ENCODE measurements at regions not wholly inside any gene's neighbourhood (a gene's known extent, or its start where the extent isn't known, plus 50 kb on each side); places are given as distances from the start of the nearest gene placed in this dataset.
"Not testable (repeated sequence)": the region's sequence is repeated elsewhere in the genome, so short reads cannot be mapped to it uniquely, and the experiment has no call there.

DNA sequence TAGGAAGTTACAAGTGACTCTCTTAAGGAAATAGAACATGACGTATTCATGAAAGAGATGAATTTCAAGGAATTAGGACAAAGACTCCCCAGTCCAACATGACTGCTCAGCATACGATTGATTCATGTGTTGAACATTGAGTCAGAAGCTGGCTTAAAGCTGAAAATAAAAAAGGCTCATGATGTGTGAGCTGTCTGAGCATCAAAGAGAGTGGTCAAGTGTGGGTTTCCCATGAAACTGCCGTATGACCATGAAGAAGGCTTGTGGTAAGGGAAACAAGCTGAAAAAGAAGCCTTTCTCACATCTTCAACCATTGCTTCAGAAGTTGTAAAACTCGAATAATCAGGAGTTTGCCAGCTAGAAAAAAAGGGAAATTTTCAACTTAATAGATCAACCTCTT is 201.9 kb upstream of the APCDD1 start:
- Mint-ChIP-seq H3K27me3 (ENCODE audit: low read depth) (no peaks in the 10 kb centered on the region), H3K4me1 (peaks cover 9% of the 10 kb centered on the region), H3K27ac (no peak overlapping the region), H3K36me3 (no peaks in the 10 kb centered on the region), H3K9me3 (peaks cover 11% of the 10 kb centered on the region), H3K4me3 (no peak overlapping the region)
- DNase-seq (ENCODE audit: low spot score in 2 of 2, unreplicated experiment in 2 of 2): no peak
- TF ChIP-seq, protein P1, sequence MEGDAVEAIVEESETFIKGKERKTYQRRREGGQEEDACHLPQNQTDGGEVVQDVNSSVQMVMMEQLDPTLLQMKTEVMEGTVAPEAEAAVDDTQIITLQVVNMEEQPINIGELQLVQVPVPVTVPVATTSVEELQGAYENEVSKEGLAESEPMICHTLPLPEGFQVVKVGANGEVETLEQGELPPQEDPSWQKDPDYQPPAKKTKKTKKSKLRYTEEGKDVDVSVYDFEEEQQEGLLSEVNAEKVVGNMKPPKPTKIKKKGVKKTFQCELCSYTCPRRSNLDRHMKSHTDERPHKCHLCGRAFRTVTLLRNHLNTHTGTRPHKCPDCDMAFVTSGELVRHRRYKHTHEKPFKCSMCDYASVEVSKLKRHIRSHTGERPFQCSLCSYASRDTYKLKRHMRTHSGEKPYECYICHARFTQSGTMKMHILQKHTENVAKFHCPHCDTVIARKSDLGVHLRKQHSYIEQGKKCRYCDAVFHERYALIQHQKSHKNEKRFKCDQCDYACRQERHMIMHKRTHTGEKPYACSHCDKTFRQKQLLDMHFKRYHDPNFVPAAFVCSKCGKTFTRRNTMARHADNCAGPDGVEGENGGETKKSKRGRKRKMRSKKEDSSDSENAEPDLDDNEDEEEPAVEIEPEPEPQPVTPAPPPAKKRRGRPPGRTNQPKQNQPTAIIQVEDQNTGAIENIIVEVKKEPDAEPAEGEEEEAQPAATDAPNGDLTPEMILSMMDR (IDR thresholded peaks at IDR 0.05; ENCODE audit: unreplicated experiment): no peak

DNA sequence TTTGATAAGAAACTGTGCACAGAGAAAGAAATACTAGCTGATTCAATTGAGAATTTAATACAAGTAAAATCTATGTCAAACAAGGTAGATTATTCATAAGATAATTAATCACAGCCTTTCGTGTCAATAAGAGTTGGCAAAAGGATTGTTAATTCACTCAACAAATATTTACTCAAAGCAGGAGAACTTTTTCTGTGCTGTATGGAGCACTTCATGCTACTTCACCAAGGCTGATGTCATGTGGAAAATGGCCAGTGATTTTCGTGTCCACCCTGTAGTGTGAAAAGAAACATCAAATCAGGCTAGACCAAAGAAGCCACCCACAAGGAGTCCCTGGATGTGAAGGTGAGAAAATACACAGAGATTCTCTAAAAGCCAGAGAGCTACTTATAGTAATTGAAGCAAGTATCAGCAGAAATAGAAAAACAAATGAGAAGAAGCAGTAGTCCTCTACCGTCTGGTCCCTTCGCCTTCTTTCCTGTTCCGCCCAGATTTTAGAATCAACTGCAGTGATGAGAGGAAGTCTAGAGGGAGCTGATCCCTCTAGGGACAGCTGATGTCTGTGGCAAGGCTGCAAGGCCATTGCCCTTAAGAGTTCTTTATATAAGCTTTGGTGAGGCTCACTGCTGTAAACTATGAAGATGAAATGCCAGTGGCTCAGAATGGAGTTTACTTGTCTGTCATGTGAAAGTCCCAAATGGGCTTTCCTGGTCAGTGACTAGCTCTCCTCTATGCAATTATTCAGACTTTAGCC is 201.3 kb upstream of the APCDD1 start:
- H3K4me1 Mint-ChIP-seq: peaks cover 3% of the 10 kb centered on the region
- H3K9me3 Mint-ChIP-seq: peaks cover 11% of the 10 kb centered on the region
- DNase-seq (ENCODE audit: low spot score in 2 of 2, unreplicated experiment in 2 of 2): no peak
- TF ChIP-seq, protein P1 (IDR thresholded peaks at IDR 0.05; ENCODE audit: unreplicated experiment): no peak
- H3K27me3 Mint-ChIP-seq (ENCODE audit: low read depth): no peaks in the 10 kb centered on the region
- H3K27ac Mint-ChIP-seq: no peak overlapping the region
- H3K36me3 Mint-ChIP-seq: no peaks in the 10 kb centered on the region
- no peak overlapping the region for H3K4me3 Mint-ChIP-seq

DNA sequence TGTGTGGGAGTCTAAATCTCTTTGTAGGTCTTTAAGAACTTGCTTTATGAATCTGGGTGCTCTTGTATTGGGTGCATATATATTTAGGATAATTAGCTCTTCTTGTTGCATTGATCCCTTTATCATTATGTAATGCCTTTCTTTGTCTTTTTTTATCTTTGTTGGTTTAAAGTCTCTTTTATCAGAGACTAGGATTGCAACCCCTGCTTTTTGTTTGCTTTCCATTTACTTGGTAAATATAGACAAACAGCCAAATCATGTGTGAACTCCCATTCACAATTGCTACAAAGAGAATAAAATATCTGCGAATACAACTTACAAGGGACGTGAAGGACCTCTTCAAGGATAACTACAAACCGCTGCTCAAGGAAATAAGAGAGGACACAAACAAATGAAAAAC is 198.2 kb upstream of the APCDD1 start:
- not testable (repeated sequence) for H3K36me3 Mint-ChIP-seq; DNase-seq (ENCODE audit: low spot score in 2 of 2, unreplicated experiment in 2 of 2); H3K4me3 Mint-ChIP-seq; H3K4me1 Mint-ChIP-seq; H3K27ac Mint-ChIP-seq; H3K27me3 Mint-ChIP-seq (ENCODE audit: low read depth)
- H3K9me3 Mint-ChIP-seq: peaks cover 26% of the 10 kb centered on the region

DNA sequence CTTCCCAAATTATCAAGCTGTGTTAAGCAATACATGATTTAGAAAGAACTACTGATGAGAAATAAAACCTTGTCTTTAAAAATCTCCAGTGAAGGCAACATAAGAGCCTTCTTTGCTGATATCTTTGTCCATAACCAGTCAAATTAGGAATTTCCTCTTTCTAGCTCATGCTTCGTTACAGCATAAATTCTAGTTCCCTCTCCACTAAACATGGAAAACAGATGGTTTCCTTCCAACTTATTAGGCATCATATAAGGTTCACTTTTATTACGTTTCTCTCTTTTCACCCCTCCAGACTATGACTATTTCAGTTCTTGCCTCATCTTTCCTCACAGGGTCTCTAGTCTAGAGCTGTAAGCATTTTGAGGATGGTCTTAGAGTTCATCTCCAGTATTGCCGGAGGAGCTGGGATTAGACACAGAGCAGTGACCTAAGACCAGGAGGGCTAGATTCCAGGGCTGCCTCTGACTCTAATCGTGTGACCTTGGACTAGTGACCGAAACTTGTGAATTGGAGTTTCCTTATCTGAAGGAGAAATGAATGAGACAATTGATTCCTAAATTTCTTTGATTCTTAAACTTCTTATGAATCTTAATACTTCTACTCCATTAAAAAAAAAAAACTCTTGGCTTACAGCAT is 195.5 kb upstream of the APCDD1 start:
- Mint-ChIP-seq H3K4me3 (no peak overlapping the region), H3K36me3 (peaks cover 6% of the 10 kb centered on the region), H3K9me3 (peaks cover 35% of the 10 kb centered on the region), H3K4me1 (peaks cover 3% of the 10 kb centered on the region), H3K27ac (no peak overlapping the region), H3K27me3 (ENCODE audit: low read depth) (no peaks in the 10 kb centered on the region)
- TF ChIP-seq, protein P1 (IDR thresholded peaks at IDR 0.05; ENCODE audit: unreplicated experiment): no peak
- DNase-seq (ENCODE audit: low spot score in 2 of 2, unreplicated experiment in 2 of 2): no peak

DNA sequence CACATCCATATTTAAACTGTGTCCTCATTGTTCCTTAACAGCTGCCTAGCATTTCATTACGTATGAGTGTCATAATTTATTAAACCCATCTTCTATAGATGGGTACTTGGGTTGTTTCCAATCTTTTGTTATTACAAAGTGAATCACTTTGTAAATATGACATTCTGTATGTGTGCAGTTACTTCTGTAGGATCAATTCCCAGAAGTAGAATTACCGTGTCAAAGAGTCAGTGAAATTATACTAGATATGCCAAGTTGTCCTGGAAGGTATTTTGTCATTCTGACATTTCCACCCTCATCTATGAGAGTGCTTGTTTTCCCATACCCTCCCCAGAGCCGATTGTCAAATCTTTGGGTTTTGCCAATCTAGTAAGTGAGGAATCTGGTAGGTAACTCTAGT is 194.5 kb upstream of the APCDD1 start:
- peaks cover 3% of the 10 kb centered on the region for H3K4me1 Mint-ChIP-seq
- H3K4me3 Mint-ChIP-seq: no peak overlapping the region
- H3K9me3 Mint-ChIP-seq: peaks cover 35% of the 10 kb centered on the region
- TF ChIP-seq, protein P1 (IDR thresholded peaks at IDR 0.05; ENCODE audit: unreplicated experiment): no peak
- no peak overlapping the region for H3K27ac Mint-ChIP-seq
- DNase-seq (ENCODE audit: low spot score in 2 of 2, unreplicated experiment in 2 of 2): no peak
- peaks cover 6% of the 10 kb centered on the region for H3K36me3 Mint-ChIP-seq
- H3K27me3 Mint-ChIP-seq (ENCODE audit: low read depth): no peaks in the 10 kb centered on the region
